GM19025 (cell line): ENCODE measurements at regions not wholly inside any gene's neighbourhood (a gene's known extent, or its start where the extent isn't known, plus 50 kb on each side); places are given as distances from the start of the nearest gene placed in this dataset.

Source experiments
- ATAC-seq: cut with Tn5 transposase; IDR thresholded peaks from one replicate; pipeline ENCODE4 v1.9.1; 2021; ENCODE audit warnings: mild to moderate bottlenecking, low read depth, moderate library complexity; ENCODE audit not compliant: unreplicated experiment

DNA sequence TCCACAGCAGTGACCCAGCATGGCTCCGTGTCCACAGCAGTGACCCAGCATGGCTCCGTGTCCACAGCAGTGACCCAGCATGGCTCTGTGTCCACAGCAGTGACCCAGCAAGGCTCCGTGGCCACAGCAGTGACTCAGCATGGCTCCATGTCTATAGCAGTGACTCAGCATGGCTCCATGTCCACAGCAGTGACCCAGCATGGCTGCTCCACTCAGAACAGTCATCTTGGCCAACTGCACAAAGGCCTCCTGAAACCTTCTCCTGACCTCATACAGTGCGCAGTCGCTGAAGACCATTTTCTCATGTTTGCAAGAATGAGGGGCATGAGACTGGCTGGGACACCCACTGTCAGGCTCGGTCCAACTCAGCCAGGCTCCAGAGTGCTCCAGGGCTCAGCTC is 333.4 kb upstream of the RAB6C start:
- ATAC-seq, result no peak

DNA sequence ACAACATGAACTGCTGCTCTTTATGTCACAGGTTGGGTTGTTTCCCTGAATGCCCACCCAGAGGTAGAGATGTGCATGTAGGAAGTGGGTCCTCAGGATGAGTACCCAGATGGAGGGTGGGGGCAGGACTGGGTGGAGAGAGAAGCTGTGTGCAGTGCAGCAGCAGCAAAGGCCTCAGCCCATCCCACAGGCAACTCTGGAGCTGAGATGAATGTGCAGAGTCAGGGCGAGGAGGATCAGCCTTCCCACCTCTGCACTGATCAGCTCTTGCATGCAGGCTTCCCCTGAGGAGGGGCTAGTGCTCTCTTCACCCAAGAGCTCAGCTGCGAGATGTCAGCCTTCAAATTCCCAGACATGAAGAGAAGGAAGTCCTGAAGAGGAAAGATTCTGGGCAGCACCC is 326.2 kb upstream of the RAB6C start:
- ATAC-seq, result no peak

DNA sequence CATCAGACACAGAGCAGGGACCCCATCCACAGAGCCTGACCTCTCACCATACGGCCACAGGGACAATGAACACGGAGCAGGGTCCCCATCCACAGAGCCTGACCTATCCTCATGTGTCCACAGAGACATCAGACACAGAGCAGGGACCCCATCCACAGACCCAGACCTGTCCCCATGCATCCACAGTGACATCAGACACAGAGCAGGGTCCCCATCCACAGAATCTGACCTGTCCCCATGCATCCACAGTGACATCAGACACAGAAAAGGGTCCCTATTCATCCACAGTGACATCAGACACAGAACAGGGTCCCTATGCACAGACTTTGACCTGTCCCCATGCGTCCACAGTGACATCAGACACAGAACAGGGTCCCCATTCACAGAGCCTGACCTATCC is 325.1 kb upstream of the RAB6C start:
- ATAC-seq, result no peak

DNA sequence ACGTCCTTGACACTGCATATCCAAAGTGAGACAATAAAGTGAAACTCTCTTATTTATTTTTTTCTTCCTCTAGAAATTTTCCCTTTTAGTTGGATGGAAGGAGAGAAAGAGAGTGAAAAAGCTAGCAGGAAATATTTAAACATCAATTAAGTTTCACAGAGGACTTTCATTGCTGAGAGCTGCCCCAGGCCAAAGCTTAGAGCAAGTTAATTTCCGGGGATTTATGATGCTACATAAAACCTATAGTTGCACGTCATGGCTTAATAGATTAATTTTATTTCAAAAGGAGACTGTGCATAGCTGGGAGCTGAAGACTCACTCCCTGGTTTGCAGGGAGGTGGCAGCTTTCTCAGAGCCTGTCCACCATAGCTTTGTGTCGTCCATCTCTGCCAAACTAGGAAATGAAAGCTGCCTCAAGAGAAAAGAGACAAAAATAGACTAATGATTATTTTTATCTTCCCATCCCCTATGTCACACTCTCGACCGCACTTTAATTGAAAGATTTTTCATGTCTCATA is 323.3 kb upstream of the RAB6C start:
- ATAC-seq, result no peak

DNA sequence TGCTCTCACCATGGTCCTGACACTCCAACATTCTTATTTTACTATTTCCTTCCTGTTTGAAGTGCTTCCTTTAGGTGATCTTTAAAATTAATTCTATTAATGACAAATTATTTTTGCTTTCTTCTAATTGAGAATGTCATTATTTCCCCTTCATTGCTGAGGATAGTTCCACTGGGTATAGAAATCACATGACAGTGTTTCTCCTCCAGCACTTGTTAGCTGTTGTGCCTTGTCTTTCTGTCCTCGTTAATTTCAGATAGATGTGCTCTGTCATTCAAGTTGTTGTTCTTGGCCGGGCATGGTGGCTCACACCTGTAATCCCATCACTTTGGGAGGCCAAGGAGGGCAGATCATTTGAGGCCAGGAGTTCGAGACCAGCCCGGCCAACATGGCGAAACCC is 321.0 kb upstream of the RAB6C start:
- no peak for ATAC-seq

DNA sequence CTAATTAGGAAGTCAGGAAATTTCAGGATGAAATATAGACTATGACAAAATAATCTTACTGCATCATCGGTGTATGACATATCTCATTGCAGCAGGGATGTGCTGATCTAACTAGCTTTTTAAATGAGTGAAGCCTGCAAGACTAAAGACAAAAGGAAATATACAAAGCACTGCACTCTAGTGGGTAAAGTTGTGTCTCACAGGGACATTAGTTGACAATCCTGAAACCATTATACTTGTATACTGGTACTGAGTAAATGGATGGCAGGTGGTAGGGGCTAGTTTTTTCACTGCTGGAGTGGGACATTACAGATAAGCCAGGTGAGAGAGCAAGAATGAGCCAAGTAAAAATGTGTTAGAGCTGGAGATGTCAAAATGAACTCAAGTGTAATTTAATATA is 317.5 kb upstream of the RAB6C start:
- no peak for ATAC-seq

DNA sequence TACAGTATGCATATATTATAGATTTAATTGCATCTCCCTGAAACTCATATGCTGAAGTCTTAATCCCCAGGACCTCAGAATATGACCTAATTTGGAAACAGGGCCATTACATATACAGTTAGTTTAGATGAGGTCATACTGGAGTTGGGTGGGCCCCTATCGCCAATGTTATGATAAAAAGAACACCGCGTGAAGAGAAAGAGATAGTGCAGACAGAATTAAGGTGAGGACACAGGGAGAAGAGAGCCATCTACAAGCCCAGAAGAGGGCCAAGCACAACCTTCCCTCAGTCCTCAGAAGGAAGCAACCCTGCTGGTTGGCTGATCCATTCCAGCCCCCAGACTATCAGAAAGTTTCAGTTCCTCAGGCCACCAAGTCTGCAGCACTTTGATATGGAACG is 311.9 kb upstream of the RAB6C start:
- ATAC-seq, result no peak

DNA sequence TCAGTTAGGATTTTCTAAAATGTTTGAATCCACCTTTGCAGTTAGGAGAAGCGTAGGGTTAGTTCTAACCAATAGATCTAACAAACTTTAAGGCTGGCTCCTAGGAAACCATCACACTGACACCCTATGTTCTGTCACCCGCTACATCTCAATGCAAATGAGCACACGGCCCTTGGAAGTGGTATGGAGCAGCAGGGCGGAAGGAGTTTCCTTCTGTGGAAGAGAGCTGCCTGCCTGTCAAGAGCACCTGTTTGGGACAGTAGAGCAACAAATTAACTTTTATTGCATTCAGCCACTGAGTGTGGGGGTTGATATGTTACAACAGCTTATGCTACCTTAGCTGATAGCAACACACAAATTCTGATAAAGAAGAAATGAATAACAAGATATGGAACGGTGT is 306.9 kb upstream of the RAB6C start:
- no peak for ATAC-seq

DNA sequence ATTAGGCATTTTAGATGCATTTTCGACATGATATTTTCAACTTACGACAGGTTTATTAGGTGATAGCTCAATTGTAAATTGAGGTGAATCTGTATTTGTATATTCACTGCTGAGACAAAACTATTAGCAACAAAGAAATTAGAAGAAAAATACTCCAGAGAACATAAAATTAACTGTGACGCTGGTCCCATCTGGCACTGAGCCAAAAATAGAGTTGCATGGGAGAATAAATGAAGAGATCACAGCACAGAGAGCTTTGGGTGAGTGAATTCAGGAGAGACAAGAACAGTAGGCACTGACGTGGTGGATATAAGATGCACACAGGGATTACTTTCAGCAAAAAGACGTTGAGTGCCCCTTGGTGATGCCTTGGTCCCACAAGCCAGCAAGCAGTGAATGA is 306.2 kb upstream of the RAB6C start:
- ATAC-seq, result no peak

DNA sequence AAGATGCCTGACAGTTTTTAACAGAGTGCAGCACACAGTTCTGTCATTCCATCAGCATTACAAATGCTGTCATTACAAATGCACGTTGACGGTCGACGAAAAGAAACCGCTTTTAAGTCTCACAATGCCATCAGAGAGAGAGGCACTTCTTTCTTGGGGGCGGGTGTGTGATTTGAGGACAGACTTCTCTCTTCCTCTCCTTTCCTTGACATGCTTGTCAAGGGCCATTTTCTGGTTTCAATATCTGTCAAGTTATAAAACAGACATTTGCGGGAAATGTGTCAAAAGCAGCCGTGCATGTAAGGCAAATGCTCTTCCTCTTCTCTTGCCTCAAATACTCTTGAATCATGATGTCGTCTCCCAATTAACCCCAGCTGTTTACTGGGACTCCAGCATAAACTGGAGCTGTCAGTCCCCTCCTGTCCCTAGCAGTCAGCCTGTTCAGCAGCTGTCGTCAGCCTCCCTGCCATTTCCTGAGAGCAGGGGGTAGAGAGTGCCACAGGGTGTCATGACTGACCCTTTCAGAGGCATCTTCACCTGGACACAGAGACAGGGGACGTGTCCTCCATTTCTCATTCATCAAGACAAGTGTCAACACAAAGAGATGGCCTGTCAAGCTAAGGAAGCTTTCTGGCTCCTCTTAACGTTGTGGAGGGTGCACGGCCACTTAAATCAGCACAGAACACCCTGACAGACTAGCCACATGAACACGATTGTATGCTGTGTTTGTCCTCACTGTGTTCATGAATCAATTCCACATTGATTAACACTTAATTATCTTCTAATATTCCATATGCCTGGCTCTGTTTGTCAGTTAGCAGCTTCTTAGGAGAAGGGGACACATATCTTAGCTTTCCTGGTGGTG is 305.4 kb upstream of the RAB6C start:
- no peak for ATAC-seq

DNA sequence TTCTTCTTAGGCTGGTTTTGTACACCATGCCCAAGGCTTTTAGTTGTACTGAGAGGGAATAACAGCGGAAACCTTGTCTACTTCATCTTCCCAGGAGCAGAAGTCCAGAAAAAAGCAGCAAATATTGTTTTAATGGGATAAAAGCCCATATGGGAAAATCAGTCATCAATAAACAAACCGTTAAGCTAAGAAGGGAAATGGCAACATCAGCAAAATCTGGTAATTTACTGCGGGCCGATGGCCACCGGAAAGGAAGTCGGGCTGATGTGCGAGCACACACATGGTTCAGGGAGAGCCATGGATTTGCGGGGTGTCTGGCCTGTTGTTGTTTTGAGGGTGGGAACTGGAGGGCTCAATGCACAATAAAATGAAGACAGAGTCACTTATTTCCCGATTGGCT is 300.7 kb upstream of the RAB6C start:
- ATAC-seq, result no peak

DNA sequence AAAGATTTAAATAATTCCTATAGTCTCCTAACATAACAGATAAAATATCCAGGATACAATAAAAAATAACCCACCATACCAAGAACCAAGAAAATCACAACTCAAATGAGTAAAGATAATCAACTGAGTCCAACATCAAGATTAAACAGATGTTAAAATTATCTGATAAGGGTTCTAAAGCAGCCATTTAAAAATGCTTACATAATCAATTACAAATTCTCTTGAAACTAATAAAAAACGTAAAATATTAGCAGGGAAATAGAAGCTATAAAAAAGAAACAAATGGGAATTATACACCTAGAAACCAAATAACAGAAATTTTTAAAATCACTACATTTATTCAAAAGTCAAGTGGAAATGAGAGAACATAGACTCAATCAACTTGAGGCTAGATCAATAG is 297.7 kb upstream of the RAB6C start:
- no peak for ATAC-seq

DNA sequence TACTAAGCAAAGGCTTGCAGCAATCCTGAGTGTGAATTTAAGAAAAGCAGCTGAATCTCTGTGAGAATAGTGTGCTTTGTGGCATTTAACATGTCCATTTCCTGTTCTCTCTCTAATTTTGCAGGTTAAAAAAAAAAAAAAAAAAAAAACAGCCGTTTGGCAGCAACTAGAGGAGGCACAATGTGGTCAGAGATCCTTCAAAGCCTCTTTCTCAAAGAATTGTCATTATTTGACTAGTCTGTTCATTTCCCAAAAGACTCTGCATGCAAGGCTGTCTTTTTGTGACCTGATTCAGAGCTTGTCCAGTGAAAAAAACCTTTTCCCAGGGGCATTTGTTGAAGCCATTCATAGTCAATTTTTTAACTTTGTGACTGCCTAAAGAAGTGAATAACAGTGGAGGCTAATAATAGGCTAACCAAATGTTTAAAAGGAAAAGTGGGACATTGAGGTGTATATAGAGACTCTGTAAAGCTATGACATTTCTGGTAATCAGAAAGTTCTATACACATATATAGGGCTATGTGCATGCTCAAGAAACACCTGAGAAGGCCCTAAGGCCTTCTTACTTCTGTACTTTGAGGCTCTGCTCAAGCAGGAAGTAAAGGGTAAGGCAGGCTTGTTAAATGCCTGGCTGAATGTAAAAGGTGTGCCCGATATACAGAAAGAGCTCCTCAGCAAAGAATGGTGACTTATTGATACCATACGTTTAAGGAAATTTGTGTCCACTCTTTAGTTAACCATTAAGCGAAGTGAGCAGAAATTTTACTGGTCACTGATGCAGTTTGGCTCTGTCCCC is 289.6 kb upstream of the RAB6C start:
- ATAC-seq, result no peak

DNA sequence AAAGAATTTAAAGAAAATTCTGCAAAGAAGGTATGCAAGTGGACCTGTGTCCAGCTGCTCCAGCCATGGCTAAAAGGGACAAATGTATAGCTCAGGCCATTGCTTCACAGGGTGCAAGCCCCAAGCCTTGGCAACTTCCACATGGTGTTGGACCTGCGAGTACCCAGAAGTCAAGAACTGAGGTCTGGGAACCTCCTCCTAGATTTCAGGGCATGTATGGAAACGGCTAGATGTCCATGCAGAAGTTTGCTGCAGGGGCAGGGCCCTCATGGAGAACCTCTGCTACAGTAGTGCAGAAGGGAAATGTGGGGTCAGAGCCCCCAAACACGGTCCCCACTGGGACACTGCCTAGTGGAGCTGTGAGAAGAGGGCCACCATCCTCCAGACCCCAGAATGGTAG is 284.0 kb upstream of the RAB6C start:
- ATAC-seq, result no peak

DNA sequence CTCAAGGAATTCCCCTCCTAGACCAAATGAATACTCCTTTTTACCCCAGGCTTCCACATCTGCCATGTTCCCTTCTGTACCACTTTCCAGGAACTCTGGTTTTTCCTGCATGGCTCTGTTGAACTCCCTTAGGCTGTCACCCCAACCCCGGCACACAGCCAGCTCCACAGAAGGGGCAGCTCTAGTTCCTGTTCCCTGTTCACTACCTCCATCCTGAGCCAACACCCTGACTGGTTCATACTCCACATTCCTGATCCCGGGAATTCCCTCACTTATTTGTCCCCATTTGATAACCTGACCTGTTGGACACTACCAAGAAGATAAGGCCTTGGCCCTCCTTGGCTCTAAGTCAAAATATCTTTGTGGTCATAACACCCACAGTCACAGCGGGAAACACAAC is 280.9 kb upstream of the RAB6C start:
- no peak for ATAC-seq

DNA sequence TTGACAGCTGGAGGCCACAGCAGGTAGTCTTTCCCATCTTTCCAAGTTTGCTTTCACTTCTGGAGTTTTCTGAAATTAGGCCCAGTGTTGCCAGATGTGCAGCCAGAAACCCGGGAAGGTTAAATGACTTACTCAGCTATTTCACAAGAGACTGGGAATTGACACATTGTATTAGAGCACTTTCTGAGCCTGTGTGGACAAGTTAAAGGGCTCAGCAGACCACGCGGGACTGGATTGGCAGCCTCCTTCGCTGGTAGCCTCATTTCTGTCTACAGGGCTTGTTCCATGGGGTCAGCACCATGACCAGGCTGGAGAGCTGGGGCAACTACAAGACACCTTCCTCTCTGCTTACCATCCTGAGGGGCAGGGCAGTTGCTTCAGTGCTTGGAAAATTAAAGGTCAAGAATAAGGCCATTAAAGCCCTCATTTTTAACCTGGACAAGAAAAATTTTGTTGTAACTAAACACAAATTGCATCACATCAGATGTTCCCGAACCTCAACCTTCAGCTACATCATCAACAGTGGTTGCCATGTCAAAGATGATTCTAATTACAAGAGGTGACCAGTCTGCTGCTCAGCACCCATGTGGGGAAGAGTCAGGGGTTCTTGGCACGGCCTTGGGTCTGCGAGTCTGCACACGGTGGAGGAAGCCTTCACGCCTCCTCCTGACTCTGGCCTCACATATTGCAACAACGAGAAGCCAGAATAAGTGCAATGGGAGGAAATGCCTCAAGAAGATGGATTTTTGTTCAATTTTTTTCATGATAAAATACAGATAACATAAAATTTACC is 279.5 kb upstream of the RAB6C start:
- ATAC-seq, result no peak

DNA sequence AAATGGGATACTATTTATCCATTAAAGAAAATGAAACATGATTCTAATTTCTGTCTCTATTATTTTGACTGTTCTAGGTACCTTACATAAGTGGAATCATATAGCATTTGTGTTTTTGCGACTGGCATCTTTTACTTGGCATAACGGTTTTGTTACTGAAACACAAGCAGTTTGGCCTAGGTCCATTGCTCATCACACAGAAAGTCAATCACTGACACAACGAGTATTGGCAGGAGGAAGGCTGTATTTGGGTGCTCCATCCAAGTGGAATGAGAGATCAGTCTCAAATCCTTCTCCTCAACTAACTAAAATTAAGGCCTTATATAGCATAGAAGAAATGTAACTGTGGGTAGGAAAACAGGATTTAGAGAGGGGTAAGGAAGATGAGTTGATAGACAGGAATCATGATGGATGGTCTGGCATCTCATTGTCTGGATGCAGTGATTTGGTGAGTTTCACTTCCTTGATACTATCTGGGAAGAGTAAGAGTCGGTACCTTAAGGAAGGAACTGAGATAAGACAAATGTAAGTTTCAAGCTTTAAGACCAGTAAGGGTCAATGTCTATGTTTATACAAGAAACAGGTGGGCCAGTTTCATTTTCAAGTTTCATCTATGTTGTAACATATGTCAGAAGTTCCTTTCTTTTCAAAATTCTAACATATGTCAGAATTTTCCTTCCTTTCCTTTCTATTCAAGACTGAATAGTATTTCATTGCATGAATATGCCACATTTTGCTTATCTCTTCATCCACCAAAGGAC is 276.9 kb upstream of the RAB6C start:
- no peak for ATAC-seq

DNA sequence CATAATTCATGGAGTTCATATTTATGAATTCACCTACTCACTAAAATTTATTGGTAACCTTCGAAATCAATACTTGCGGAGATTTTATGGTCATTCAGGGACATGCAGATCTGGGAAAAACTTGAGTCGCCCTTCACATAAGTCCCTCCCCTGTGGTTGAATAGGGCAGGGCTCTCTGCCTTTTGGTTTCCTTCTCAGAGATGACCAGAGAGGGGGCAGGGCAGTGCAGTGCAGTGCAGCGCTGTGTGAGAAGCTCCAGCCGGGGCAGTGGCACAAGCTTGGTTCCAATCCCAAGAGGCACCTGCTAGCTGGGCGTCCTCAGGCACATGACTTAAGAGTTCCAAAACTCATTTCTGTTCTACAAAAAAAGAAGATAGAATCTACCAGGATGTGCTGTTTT is 274.4 kb upstream of the RAB6C start:
- ATAC-seq, result no peak

DNA sequence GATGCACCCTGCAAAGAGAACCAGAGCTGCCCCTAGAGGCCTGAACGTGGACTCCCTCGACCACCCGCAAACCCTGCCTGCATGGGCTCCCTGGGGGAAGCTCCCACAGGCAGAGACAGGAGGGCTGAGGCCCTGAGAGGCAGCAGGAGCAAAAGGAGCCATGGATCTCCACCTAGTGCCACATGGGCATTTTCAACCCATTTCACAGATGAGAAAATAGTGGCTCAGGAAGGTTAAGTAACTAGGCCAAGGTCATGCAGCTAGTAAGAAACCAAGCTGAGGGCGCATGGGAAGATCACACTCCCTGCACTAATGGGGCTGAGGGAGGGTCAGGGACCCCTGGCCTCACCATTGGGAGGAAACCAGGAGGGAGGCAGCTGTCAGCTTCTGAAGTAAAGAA is 271.7 kb upstream of the RAB6C start:
- ATAC-seq, result no peak

DNA sequence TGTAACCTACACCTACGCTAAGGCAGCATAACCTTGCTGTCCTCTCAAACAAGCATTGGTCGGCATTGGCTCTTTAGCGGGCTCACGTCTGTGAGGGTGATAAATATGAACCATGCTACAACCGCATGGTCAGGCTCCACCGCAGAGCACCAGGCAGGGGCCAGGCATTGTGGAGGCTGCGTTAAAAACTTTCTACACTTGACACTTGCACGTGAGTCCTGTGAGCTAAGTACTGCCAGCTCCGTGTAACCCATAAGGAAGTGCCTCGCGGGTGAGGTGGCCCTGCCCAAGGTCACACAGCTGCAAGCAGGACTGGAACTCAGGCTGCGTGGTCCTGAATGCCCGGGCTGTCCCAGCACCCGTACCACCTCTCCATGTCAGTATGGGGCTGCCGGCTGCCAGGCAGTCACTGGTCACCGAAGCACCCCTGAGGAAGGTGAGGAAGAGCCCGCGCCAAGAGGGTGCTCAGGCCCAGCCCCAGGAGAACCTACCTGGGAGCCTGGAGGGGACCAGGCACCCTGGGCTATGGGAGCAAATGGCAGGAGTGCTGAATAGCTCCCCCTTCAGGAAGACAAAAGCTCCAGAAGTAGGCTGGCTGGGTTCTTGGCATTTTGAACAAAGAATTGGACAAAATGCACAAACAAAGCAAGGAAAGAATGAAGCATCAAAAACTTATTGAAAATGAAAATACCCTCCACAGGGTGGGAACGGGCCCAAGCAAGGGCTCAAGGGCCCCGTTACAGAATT is 271.1 kb upstream of the RAB6C start:
- no peak for ATAC-seq
